Activated CD4-positive, alpha-beta T cell treated with anti-CD3 and anti-CD28 coated beads, Interleukin-2, amount 10 ng/mL, durations not matched to agents 7 days and 5 days (primary cell): ENCODE measurements at regions not wholly inside any gene's neighbourhood (a gene's known extent, or its start where the extent isn't known, plus 50 kb on each side); places are given as distances from the start of the nearest gene placed in this dataset.
"Not testable (repeated sequence)": the region's sequence is repeated elsewhere in the genome, so short reads cannot be mapped to it uniquely, and the experiment has no call there.

Experiments used
- CTCF ChIA-PET: fragments of 350-600 bp; sonication (Branson Sonifier 250); formaldehyde crosslinking; loops from one replicate; lab custom pipeline; 2021; ENCODE audit warnings: antibody characterized with exemption; lab: Charles Lee
- POLR2A ChIA-PET: fragments of 350-600 bp; sonication (Branson Sonifier 250); formaldehyde crosslinking; loops from one replicate; lab custom pipeline; 2021; ENCODE audit warnings: antibody characterized with exemption; lab: Charles Lee
- DNase-seq: peaks from one replicate; pipeline ENCODE4 v3.0.0-alpha.2; 2020
- H3K27ac Mint-ChIP-seq: one replicate; pipeline ENCODE4 v1.8.0; 2021; ENCODE audit warnings: mild to moderate bottlenecking, moderate library complexity, mixed read lengths
- H3K27me3 Mint-ChIP-seq: one replicate; pipeline ENCODE4 v1.8.0; 2021; ENCODE audit warnings: mixed read lengths
- H3K36me3 Mint-ChIP-seq: one replicate; pipeline ENCODE4 v1.8.0; 2021; ENCODE audit warnings: low read depth, mixed read lengths
- H3K4me1 Mint-ChIP-seq: one replicate; pipeline ENCODE4 v1.8.0; 2021; ENCODE audit warnings: mixed read lengths
- H3K4me3 Mint-ChIP-seq: one replicate; pipeline ENCODE4 v1.8.0; 2021; ENCODE audit warnings: mild to moderate bottlenecking, moderate library complexity, mixed read lengths
- H3K9me3 Mint-ChIP-seq: one replicate; pipeline ENCODE4 v1.8.0; 2021; ENCODE audit warnings: mixed read lengths

- Mint-ChIP-seq H3K36me3 (no peaks in the 10 kb centered on the region), H3K4me1 (no peaks in the 10 kb centered on the region), H3K9me3 (no peaks in the 10 kb centered on the region), H3K4me3 (no peak overlapping the region), H3K27me3 (peaks cover 2% of the 10 kb centered on the region), H3K27ac (no peak overlapping the region)
- POLR2A ChIA-PET: no interaction called here
- no peak for DNase-seq
- CTCF ChIA-PET: no interaction called here
These were observed 177.6 kb upstream of the PHACTR1 start for GRCh38 chr6:12538881-12539357.

DNA sequence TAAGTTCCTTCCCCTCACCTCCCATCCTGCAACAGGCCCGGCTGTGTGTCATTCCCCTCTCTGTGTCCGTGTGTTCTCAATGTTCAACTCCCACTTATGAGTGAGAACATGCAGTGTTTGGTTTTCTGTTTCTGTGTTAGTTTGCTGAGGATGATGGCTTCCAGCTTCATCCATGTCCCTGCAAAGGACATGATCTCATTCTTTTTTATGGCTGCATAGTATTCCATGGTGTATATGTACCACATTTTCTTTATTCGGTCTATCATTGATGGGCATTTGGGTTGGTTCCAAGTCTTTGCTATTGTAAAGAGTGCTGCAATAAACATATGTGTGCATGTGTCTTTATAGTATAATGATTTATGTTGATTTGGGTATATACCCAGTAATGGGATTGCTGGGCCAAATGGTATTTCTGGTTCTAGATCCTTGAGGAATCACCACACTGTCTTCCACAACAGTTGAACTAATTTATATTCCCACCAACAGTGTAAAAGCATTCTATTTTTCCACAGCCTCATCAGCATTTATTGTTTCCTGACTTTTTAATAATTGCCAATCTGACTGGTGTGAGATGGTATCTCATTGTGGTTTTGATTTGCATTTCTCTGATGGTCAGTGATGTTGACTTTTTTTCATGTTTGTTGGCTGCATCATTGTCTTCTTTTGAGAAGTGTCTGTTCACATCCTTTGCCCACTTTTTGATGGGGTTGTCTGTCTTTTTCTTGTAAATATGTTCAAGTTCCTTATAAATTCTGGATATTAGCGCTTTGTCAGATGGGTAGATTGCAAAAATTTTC is 174.1 kb upstream of the PHACTR1 start:
- POLR2A ChIA-PET, DNase-seq, H3K36me3 Mint-ChIP-seq, H3K9me3 Mint-ChIP-seq, H3K27me3 Mint-ChIP-seq, H3K4me3 Mint-ChIP-seq, H3K27ac Mint-ChIP-seq, CTCF ChIA-PET, H3K4me1 Mint-ChIP-seq: not testable (repeated sequence)

- no peaks in the 10 kb centered on the region for H3K9me3 Mint-ChIP-seq
- H3K4me3 Mint-ChIP-seq: no peak overlapping the region
- no peak overlapping the region for H3K27ac Mint-ChIP-seq
- no peaks in the 10 kb centered on the region for H3K4me1 Mint-ChIP-seq
- peaks cover 2% of the 10 kb centered on the region for H3K27me3 Mint-ChIP-seq
- no peak for DNase-seq
- POLR2A ChIA-PET: no interaction called here
- no peaks in the 10 kb centered on the region for H3K36me3 Mint-ChIP-seq
- CTCF ChIA-PET: interaction anchor here (0.5 kb wide), 1 partner anchor 95 kb away, joined by 3 read pairs; no protein-coding TSS in a partner anchor
These were observed 172.6 kb upstream of the PHACTR1 start for GRCh38 chr6:12543953-12544352.

DNA sequence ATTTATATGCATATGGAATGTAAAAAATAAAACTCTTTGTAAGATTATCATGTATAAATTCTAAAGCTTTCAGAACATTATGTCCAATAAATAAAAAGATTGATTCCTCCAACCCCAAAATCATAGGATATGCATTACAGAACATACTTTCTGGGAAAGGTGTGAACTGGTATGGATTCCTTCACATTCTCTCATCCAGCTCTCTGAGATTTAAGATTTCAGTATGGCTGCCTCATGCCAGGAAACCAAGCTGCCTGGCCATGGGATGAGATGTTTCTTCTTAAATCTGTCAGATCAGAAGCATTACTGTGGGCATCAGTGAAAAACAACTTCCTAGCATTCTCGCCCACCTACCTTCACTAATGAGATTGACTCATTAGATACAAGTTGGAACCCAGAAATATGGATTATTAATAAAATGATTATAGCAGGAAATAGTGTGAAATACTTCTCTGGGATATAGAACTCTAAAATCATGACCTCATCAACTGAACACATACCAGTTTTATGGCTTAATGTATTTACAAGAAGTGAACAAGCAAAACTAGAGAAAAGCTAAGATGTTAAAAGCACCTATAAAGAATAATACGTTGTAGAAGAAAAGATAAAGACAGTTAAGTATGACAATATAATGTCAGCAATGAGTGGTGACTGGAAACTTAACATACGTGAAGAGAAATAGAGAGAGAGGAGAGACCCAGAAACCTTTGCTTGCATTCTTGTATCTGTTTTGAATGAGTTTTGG is 171.6 kb upstream of the PHACTR1 start:
- H3K36me3 Mint-ChIP-seq: no peaks in the 10 kb centered on the region
- DNase-seq: no peak
- H3K27me3 Mint-ChIP-seq: peaks cover 2% of the 10 kb centered on the region
- ChIA-PET CTCF (no interaction called here), POLR2A (no interaction called here)
- no peak overlapping the region for H3K4me3 Mint-ChIP-seq
- no peaks in the 10 kb centered on the region for H3K9me3 Mint-ChIP-seq
- no peaks in the 10 kb centered on the region for H3K4me1 Mint-ChIP-seq
- no peak overlapping the region for H3K27ac Mint-ChIP-seq

DNA sequence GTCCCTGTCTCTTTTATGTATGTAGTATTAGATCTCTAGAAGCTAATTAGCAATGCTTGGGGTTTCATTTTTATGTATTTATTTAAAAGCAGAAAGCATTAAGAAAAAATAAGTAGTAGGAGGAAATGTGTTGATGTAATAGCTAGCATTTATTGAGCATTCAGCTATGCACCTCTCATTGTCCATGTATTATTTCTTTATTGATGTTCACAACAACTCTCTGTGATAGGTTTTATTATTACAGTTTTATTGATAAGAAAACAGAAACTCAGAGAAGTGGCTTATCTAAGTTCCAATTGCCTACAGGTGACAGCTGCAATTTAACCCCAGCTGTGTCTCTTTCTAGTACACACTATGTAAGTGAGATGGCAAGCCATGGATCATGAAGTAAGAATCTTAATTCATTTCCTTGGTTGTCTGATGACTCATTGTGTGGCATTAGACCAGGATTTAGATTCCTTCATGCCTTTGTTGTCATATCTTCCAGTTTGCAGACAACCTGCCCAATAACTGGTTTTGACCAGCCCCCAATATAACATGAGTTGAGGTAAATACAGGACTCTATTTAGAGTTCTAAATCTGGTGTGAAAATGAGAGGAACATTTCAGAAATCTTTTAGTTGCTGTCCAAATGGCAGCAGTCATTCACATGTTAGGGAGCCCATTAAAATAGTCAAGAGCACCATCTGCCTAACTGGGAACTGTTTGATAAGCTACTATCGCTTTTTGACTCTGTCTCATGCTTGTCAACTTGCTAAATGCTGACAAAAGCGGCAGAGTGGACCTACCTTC is 170.8 kb upstream of the PHACTR1 start:
- DNase-seq: no peak
- Mint-ChIP-seq H3K9me3 (no peaks in the 10 kb centered on the region), H3K4me3 (no peak overlapping the region), H3K36me3 (no peaks in the 10 kb centered on the region), H3K4me1 (no peaks in the 10 kb centered on the region), H3K27ac (no peak overlapping the region), H3K27me3 (peaks cover 2% of the 10 kb centered on the region)
- ChIA-PET POLR2A (no interaction called here), CTCF (interaction anchor here (1.3 kb wide), 1 partner anchor 41 kb away, joined by 3 read pairs; no protein-coding TSS in a partner anchor)

DNA sequence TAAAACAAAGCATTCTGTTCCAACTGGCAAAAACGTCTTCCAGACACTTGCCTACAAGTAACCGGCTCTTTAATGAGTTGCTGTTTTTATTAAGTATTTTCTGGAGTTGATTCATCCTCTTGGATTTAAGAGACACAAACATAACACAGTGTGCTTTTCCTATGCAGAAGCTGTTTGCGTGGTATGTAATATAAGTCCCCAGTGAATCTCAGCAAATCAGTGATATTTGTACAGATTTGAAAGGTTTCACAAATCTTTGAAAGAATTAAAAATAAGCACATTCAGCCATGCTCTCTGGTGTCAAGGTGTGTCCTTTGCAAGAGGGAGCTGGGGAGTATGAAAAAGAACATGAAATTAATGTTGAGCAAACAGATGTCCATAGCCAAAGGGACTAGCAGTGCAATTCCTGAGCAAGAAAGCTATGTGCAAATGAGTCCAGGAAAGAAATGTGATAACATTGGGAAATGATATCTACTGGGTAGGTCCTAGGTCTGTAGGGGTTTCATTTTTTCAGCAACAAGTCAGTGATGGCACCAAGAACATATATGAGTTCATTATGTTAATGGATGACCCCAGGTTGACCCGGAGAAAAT is 170.1 kb upstream of the PHACTR1 start:
- ChIA-PET CTCF (interaction anchor here (1.3 kb wide), 1 partner anchor 42 kb away, joined by 3 read pairs; no protein-coding TSS in a partner anchor), POLR2A (no interaction called here)
- Mint-ChIP-seq H3K36me3 (no peaks in the 10 kb centered on the region), H3K27ac (no peak overlapping the region), H3K4me3 (no peak overlapping the region), H3K4me1 (no peaks in the 10 kb centered on the region), H3K9me3 (no peaks in the 10 kb centered on the region), H3K27me3 (peaks cover 2% of the 10 kb centered on the region)
- no peak for DNase-seq

- no peak overlapping the region for H3K4me3 Mint-ChIP-seq
- ChIA-PET CTCF (no interaction called here), POLR2A (no interaction called here)
- no peak for DNase-seq
- H3K27me3 Mint-ChIP-seq: no peaks in the 10 kb centered on the region
- no peaks in the 10 kb centered on the region for H3K36me3 Mint-ChIP-seq
- H3K9me3 Mint-ChIP-seq: no peaks in the 10 kb centered on the region
- no peak overlapping the region for H3K27ac Mint-ChIP-seq
- no peaks in the 10 kb centered on the region for H3K4me1 Mint-ChIP-seq
These were observed 168.0 kb upstream of the PHACTR1 start for GRCh38 chr6:12548526-12548925.

GRCh38 chr6:12549445-12549844 is 167.1 kb upstream of the PHACTR1 start:
- POLR2A ChIA-PET, H3K4me1 Mint-ChIP-seq, CTCF ChIA-PET, DNase-seq, H3K9me3 Mint-ChIP-seq, H3K27ac Mint-ChIP-seq, H3K4me3 Mint-ChIP-seq, H3K27me3 Mint-ChIP-seq, H3K36me3 Mint-ChIP-seq: not testable (repeated sequence)

DNA sequence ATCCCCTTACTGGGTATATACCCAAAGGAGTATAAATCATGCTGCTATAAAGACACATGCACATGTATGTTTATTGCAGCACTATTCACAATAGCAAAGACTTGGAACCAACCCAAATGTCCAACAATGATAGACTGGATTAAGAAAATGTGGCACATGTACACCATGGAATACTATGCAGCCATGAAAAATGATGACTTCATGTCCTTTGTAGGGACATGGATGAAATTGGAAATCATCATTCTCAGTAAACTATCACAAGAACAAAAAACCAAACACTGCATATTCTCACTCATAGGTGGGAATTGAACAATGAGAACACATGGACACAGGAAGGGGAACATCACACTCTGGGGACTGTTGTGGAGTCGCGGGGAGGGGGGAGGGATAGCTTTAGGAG is 161.7 kb upstream of the PHACTR1 start:
- H3K4me1 Mint-ChIP-seq, CTCF ChIA-PET, H3K27me3 Mint-ChIP-seq, H3K36me3 Mint-ChIP-seq, H3K9me3 Mint-ChIP-seq, H3K4me3 Mint-ChIP-seq, POLR2A ChIA-PET, H3K27ac Mint-ChIP-seq, DNase-seq: not testable (repeated sequence)

- Mint-ChIP-seq H3K27me3 (no peaks in the 10 kb centered on the region), H3K9me3 (no peaks in the 10 kb centered on the region), H3K36me3 (no peaks in the 10 kb centered on the region), H3K27ac (no peak overlapping the region), H3K4me1 (no peaks in the 10 kb centered on the region), H3K4me3 (no peak overlapping the region)
- CTCF ChIA-PET: no interaction called here
- POLR2A ChIA-PET: no interaction called here
- no peak for DNase-seq
These were observed 161.3 kb upstream of the PHACTR1 start for GRCh38 chr6:12555267-12555666.

DNA sequence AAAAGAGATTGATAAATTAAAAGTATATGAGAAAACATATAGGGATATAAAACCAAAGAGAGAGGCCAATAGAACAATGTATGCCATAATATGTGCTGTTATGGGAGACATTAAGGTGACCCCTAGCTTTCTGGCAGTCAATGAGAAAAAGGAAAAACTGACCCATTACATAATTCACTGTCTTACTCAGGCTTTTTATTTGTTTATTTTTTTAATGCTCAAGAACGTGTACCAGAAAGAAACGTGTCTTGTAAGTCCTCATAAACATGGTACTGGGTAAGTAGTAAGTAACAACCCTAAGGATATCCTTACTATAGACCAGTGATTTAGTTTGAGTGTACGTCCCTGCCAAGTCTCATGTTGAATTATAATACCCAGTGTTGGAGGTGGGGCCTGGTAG is 160.8 kb upstream of the PHACTR1 start:
- H3K4me1 Mint-ChIP-seq: no peaks in the 10 kb centered on the region
- no peaks in the 10 kb centered on the region for H3K36me3 Mint-ChIP-seq
- H3K4me3 Mint-ChIP-seq: no peak overlapping the region
- no peak overlapping the region for H3K27ac Mint-ChIP-seq
- CTCF ChIA-PET: no interaction called here
- no peaks in the 10 kb centered on the region for H3K9me3 Mint-ChIP-seq
- no peaks in the 10 kb centered on the region for H3K27me3 Mint-ChIP-seq
- POLR2A ChIA-PET: no interaction called here
- DNase-seq: no peak

- Mint-ChIP-seq H3K9me3 (no peaks in the 10 kb centered on the region), H3K4me1 (no peaks in the 10 kb centered on the region), H3K4me3 (no peak overlapping the region), H3K27ac (no peak overlapping the region), H3K27me3 (no peaks in the 10 kb centered on the region), H3K36me3 (no peaks in the 10 kb centered on the region)
- ChIA-PET CTCF (no interaction called here), POLR2A (no interaction called here)
- DNase-seq: no peak
These were observed 158.8 kb upstream of the PHACTR1 start for GRCh38 chr6:12557765-12558164.
